NB4 (cell line): ENCODE measurements at regions not wholly inside any gene's neighbourhood (a gene's known extent, or its start where the extent isn't known, plus 50 kb on each side); places are given as distances from the start of the nearest gene placed in this dataset.

Experiments
- CTCF ChIP-seq: IDR thresholded peaks from one replicate; pipeline ENCODE4 v1.5.1; 2012; ENCODE audit warnings: low read depth, low read length
- POLR2A ChIP-seq: IDR thresholded peaks from 2 replicates; pipeline ENCODE4 v1.6.1; 2011; ENCODE audit warnings: mild to moderate bottlenecking; ENCODE audit not compliant: insufficient read length; ENCODE audit errors: extremely low read depth

- TF ChIP-seq CTCF (no peak), POLR2A (no peak)
Measured at GRCh38 chr2:191756761-191757160, 78.8 kb downstream of the NABP1 start.
